Thyroid gland (tissue), 4 donors: ENCODE measurements at regions not wholly inside any gene's neighbourhood (a gene's known extent, or its start where the extent isn't known, plus 50 kb on each side); places are given as distances from the start of the nearest gene placed in this dataset.

Experiments used
- DNase-seq, 2 donors: peaks; one replicate each; pipeline ENCODE4 v3.0.0-alpha.2; 2019
- H3K27ac ChIP-seq, 3 donors: fragments of 200-600 bp; sonication (generic); 1 replicate in 2 of 3; 2 replicates in 1 of 3; pipeline ENCODE4 v1.5.1; 2016 to 2019; ENCODE audit warnings: mild to moderate bottlenecking in 1 of 3, moderate library complexity in 1 of 3
- H3K27me3 ChIP-seq: fragments of 200-600 bp; sonication (generic); one replicate; pipeline ENCODE4 v1.5.1; 2019
- H3K36me3 ChIP-seq, 2 donors: fragments of 200-600 bp; sonication (generic); one replicate each; pipeline ENCODE4 v1.5.1; 2016 to 2019
- H3K4me1 ChIP-seq, 2 donors: fragments of 200-600 bp; sonication (generic); one replicate each; pipeline ENCODE4 v1.5.1; 2017 to 2019
- H3K4me3 ChIP-seq, 3 donors: fragments of 200-600 bp; sonication (generic); replicated peaks in 1 of 3; 1 replicate in 2 of 3; 2 replicates in 1 of 3; pipeline ENCODE4 v1.5.1; 2016; ENCODE audit warnings: mild to moderate bottlenecking in 1 of 3
- H3K9me3 ChIP-seq: fragments of 200-600 bp; sonication (generic); one replicate; pipeline ENCODE4 v1.5.1; 2017
- CTCF ChIP-seq, 6 experiments: fragments of 200-600 bp in 3 of 6; fragments of 450-650 bp in 3 of 6; sonication (generic) in 3 of 6; IDR thresholded peaks; one replicate each; pipeline ENCODE4 v1.5.1; 2016 to 2019; ENCODE audit warnings: antibody characterized with exemption in 6 of 6, mild to moderate bottlenecking in 2 of 6, inconsistent platforms in 1 of 6, moderate library complexity in 1 of 6
- POLR2A ChIP-seq, 2 donors: fragments of 450-650 bp; IDR thresholded peaks; one replicate each; pipeline ENCODE4 v1.6.1; 2017; ENCODE audit warnings: antibody characterized with exemption in 2 of 2, mild to moderate bottlenecking in 2 of 2, moderate library complexity in 1 of 2
- WGBS, 2 donors: methylation state at CpG; one replicate each; pipeline ENCODE4 v1.1.5; 2017; 5-methylcytosine and 5-hydroxymethylcytosine counted together
- intact Hi-C: fragments of 100-400 bp; cut with DNase I; formaldehyde crosslinking; loops from one replicate; pipeline ENCODE4 v1.15.1; 2023

- Histone ChIP-seq H3K27me3 (no peaks in the 10 kb centered on the region), H3K36me3 (no peaks in the 10 kb centered on the region), H3K4me1 (no peaks in the 10 kb centered on the region), H3K4me3 (no peak overlapping the region), H3K9me3 (no peaks in the 10 kb centered on the region), H3K27ac (no peak overlapping the region)
- intact Hi-C loops = no loop called here
- no peak for DNase-seq
- TF ChIP-seq CTCF (IDR thresholded peaks at IDR 0.05) (no peak), POLR2A (IDR thresholded peaks at IDR 0.05) (no peak)
- 85 to 91% methylated on average over 3 of the region's 3 CpGs for WGBS, 2 donors
Observed at GRCh38 chrX:42944381-42944998, 166.5 kb upstream of the PPP1R2C start.

- H3K9me3 ChIP-seq = no peaks in the 10 kb centered on the region
- WGBS, 2 donors = 89 to 91% methylated on average over 6 of the region's 6 CpGs
- DNase-seq = no peak
- no peak overlapping the region for H3K4me3 ChIP-seq
- no peaks in the 10 kb centered on the region for H3K4me1 ChIP-seq
- no peak overlapping the region for H3K27ac ChIP-seq
- intact Hi-C loops = no loop called here
- H3K36me3 ChIP-seq = no peaks in the 10 kb centered on the region
- no peaks in the 10 kb centered on the region for H3K27me3 ChIP-seq
- TF ChIP-seq CTCF (IDR thresholded peaks at IDR 0.05) (no peak), POLR2A (IDR thresholded peaks at IDR 0.05) (no peak)
Observed at GRCh38 chrX:42946544-42947194, 168.7 kb upstream of the PPP1R2C start.

- no peak for DNase-seq
- intact Hi-C loops = no loop called here
- no peaks in the 10 kb centered on the region for H3K9me3 ChIP-seq
- no peak overlapping the region for H3K4me3 ChIP-seq
- WGBS, 2 donors = 60 to 67% methylated on average over 9 of the region's 9 CpGs
- H3K36me3 ChIP-seq = no peaks in the 10 kb centered on the region
- TF ChIP-seq CTCF (IDR thresholded peaks at IDR 0.05) (no peak), POLR2A (IDR thresholded peaks at IDR 0.05) (no peak)
- no peaks in the 10 kb centered on the region for H3K4me1 ChIP-seq
- H3K27ac ChIP-seq = no peak overlapping the region
- H3K27me3 ChIP-seq = no peaks in the 10 kb centered on the region
Observed at GRCh38 chrX:42948723-42949657, 171.0 kb upstream of the PPP1R2C start.

DNA sequence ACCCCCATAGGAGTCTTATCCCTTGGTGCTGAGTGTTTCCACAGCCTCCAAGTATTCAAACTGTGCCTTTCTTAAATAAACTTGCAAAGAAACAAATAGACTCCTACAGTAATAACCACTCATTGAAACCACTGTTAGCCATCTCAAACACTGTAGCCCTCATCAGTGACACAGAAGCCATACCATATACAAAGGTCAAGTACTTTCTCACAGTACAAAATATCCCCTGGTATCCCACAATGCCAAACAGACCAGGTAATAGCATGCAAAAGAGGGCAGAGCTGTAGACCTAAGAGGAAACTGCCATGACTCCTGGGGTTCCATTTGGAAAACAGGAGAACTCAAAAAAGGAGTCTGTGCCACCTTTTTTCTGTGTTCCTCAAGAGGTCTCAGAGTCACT lies 173.8 kb upstream of the PPP1R2C start:
- intact Hi-C loops = no loop called here
- DNase-seq = no peak
- Histone ChIP-seq H3K4me3 (no peak overlapping the region), H3K4me1 (no peaks in the 10 kb centered on the region), H3K9me3 (no peaks in the 10 kb centered on the region), H3K27ac (no peak overlapping the region), H3K27me3 (no peaks in the 10 kb centered on the region), H3K36me3 (no peaks in the 10 kb centered on the region)
- TF ChIP-seq CTCF (IDR thresholded peaks at IDR 0.05) = no peak
- TF ChIP-seq POLR2A (IDR thresholded peaks at IDR 0.05) = no peak

DNA sequence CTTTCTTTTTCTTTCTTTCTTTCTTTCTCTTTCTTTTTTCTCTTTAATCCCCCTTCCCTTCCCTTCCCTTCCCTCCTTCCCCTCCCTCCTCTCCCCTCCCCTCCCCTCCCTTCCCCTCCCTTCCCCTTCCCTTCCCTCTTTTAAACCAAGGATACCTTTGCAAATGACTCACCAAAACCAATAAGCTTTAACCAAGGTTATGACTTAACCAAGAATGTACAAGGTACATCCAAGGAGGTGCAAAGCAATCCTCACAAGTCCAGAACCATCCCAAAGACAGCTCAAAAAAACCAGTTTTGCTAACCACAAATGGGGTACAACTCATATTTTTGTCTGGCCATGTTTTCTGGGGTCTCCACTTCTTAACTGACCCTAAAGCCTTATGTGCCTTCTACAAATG lies 174.7 kb upstream of the PPP1R2C start:
- no peak for DNase-seq
- intact Hi-C loops = no loop called here
- H3K9me3 ChIP-seq = no peaks in the 10 kb centered on the region
- no peaks in the 10 kb centered on the region for H3K4me1 ChIP-seq
- no peaks in the 10 kb centered on the region for H3K27me3 ChIP-seq
- no peaks in the 10 kb centered on the region for H3K36me3 ChIP-seq
- H3K27ac ChIP-seq = no peak overlapping the region
- TF ChIP-seq CTCF (IDR thresholded peaks at IDR 0.05) = no peak
- no peak for TF ChIP-seq POLR2A (IDR thresholded peaks at IDR 0.05)
- no peak overlapping the region for H3K4me3 ChIP-seq
